LNCaP clone FGC (cell line): ENCODE measurements at regions not wholly inside any gene's neighbourhood (a gene's known extent, or its start where the extent isn't known, plus 50 kb on each side); places are given as distances from the start of the nearest gene placed in this dataset.
"Not testable (repeated sequence)": the region's sequence is repeated elsewhere in the genome, so short reads cannot be mapped to it uniquely, and the experiment has no call there.

Experiments
- DNase-seq: peaks from one replicate; pipeline ENCODE4 v3.0.0-alpha.2; 2011; ENCODE audit warnings: low read depth
- H3K4me3 ChIP-seq: 2 replicates; pipeline ENCODE4 v1.5.1; 2011; ENCODE audit warnings: mild to moderate bottlenecking, low read depth, low read length, control low read depth
- CTCF ChIP-seq: IDR thresholded peaks from 2 replicates; pipeline ENCODE4 v1.5.1; 2012; ENCODE audit warnings: mild to moderate bottlenecking; ENCODE audit not compliant: control insufficient read depth, insufficient read depth; ENCODE audit errors: extremely low read depth

DNA sequence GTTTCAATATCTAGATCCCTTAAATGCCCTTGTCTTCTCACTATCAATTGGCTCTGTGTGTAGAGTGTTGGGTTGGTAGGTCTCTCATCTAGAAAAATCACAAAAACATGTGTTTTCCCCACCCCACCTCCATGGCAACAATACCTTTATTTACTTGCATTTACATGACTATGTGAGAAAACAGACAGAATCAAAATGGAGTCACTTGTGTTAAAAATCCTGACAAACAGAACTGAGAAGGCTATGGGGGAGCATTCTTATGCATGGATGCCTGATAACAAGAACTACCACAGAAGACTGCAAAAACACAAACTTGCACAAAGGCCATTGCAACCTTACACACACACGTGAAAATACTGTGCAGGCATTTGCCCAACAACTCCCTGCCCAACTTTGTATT is 1352.9 kb upstream of the CDH9 start:
- no peak for TF ChIP-seq CTCF
- H3K4me3 ChIP-seq: no peak overlapping the region
- no peak for DNase-seq

DNA sequence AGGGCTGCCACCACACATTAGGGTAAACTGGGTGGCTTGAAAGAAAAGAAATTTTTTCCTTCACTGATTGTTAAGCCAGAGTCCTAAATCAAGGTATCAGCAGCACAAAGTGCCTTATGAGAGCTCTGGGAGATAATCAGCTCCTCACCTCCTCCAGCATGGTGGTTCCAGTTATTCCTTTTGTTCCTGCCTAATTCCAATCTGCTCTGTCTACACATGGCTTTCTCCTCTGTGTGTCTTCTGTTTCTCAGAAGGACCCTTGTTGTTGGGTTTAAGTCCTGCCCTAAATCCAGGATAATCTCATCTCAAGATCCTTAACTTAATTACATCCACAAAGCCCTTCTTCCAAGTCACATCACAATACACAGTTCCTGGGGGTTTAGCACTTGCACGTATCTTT is 1352.0 kb upstream of the CDH9 start:
- no peak for DNase-seq
- TF ChIP-seq CTCF: no peak

DNA sequence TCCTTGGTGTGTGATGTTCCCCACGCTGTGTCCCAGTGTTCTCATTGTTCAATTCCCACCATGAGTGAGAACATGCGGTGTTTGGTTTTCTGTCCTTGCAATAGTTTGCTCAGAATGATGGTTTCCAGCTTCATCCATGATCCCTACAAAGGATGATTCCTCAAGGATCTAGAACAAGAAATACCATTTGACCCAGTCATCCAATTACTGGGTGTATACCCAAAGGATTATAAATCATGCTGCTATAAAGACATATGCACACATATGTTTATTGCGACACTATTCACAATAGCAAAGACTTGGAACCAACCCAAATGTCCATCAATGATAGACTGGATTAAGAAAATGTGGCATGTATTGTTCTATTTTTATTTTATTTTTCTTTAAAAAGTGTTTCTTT is 1351.3 kb upstream of the CDH9 start:
- not testable (repeated sequence) for H3K4me3 ChIP-seq, DNase-seq

More for the DNA sequence above, 1352.0 kb upstream of the CDH9 start:
- H3K4me3 ChIP-seq: no peak overlapping the region

DNA sequence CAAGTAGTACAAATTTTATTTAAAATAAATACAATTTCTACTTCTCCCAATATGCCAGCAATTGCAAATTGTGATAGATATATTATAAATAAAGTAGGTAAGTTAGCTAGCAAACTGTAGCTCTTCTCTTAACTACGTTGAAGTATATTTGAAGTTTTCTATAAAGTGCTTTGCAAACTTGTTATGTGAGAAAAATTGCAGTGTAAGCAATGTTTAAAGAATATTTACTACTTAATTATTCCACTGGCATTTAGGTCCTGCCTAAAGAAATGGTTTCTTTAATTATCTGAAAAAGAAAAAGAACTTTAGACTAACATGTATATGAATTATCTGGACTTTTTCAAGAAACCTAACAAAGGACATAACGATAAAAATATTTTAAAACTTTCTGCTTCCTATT is 1350.0 kb upstream of the CDH9 start:
- no peak for DNase-seq
- no peak for TF ChIP-seq CTCF
- no peak overlapping the region for H3K4me3 ChIP-seq

DNA sequence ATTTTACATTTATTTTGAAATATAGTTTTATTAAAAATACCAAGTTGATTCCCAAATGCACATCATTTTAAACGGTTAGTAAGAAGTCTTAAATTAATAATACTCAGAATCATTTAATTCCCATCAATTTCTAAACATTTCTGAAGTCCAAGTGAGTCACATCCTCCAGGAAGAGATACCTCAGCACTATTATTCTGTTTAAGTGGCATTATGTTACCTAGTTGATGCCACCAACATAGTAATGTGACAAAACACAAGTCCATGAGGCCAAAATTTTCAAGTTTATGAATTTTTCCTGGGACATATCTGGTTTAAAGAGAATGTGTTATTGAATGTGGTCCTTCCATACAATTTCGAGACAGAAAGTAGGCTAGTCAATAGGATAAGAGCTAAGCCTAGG is 1348.3 kb upstream of the CDH9 start:
- H3K4me3 ChIP-seq: no peak overlapping the region
- no peak for TF ChIP-seq CTCF
- no peak for DNase-seq

GRCh38 chr5:28380167-28380566 is 1341.8 kb upstream of the CDH9 start:
- no peak for DNase-seq
- no peak for TF ChIP-seq CTCF
- H3K4me3 ChIP-seq: no peak overlapping the region

DNA sequence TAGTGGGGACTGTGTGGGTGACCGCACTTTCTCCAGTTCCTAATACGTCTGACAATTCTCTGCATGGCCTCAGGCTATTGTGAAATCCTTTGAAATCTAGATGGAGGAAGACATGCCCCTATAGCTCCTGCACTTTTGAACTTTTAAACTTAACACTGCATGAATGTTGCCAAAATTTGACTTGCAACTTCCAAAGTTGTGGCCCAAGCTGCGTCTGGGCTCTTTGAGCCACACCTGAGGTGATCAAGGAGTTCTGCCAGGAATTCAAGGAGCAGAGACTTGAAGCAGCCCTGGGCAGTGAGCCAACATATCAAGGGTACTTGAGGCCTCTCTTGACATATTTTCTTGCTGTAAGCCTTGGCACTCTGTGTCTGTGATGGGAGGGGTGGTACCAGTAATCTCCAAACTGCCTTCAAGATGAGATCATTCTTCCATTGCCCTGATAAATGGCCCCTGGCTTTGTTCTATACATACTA is 1336.1 kb upstream of the CDH9 start:
- no peak for TF ChIP-seq CTCF
- DNase-seq: no peak
- no peak overlapping the region for H3K4me3 ChIP-seq

DNA sequence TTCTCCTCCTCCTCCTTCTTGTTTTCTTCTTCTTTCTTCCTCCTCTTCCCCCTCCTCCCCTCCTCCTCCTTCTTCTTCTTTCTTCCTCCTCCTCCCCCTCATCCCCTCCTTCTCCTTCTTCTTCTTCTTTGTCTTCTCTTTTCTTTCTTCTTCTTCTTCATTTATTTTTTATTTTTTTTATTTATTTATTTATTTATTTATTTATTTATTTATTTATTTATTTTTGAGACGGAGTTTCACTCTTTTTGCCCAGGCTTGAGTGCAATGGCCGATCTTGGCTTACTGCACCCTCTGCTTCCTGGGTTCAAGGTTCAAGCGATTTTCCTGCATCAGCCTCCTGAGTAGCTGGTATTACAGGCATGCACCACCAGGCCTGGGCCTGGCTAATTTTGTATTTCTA is 1332.5 kb upstream of the CDH9 start:
- no peak for TF ChIP-seq CTCF
- no peak for DNase-seq
- no peak overlapping the region for H3K4me3 ChIP-seq
